ENCODE measurements at regions not wholly inside any gene's neighbourhood (a gene's known extent, or its start where the extent isn't known, plus 50 kb on each side); places are given as distances from the start of the nearest gene placed in this dataset.

DNA sequence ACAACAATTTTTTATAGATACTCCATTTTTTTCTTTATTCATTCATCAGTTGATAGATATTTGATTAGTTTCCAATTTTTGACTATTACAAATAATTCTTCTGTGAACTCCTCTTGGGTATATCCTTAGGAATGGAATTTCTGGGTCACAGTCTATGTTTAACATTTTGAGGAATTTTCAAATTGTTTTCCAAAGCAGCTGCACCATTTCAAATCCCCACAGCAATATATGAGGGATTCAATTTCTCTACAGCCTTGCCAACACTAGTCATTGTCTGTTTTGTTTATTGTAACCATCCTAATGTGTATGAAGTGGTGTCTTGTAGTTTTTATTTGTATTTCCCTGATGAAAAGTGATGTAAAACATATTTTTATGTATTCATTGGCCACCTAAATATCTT is 320.3 kb upstream of the DEFB112 start:
- no peak for DNase-seq
- Mint-ChIP-seq H3K27me3 (ENCODE audit: low read depth in 3 of 3) (peaks cover 0 to 1% (median 0%) of the 10 kb centered on the region in 3 donors), H3K36me3 (no peaks in the 10 kb centered on the region), H3K4me1 (no peaks in the 10 kb centered on the region), H3K9me3 (peaks cover 0 to 2% (median 0%) of the 10 kb centered on the region in 7 donors), H3K27ac (no peak overlapping the region), H3K4me3 (no peak overlapping the region)
- Histone ChIP-seq H3K36me3 (replicated peaks in 1 of 2; ENCODE audit: control insufficient read depth in 1 of 2, insufficient read depth in 2 of 2, low read length in 2 of 2) (no peaks in the 10 kb centered on the region), H3K4me1 (ENCODE audit: control insufficient read depth in 1 of 2, insufficient read depth in 2 of 2, low read length in 2 of 2) (no peaks in the 10 kb centered on the region), H3K27ac (ENCODE audit: low read depth in 1 of 2, low read length in 2 of 2) (no peak overlapping the region), H3K27me3 (ENCODE audit: control insufficient read depth in 2 of 2, insufficient read depth in 2 of 2, low read length in 2 of 2) (no peaks in the 10 kb centered on the region), H3K9me3 (replicated peaks in 1 of 2; ENCODE audit: control insufficient read depth in 1 of 2, insufficient read depth in 1 of 2, low read length in 2 of 2) (no peaks in the 10 kb centered on the region), H3K79me2 (ENCODE audit: insufficient read depth, low read length) (no peaks in the 10 kb centered on the region), H2AFZ (ENCODE audit: insufficient read depth, low read depth, low read length, poor library complexity, severe bottlenecking) (no peak overlapping the region), H4K20me1 (ENCODE audit: insufficient read depth, low read length) (no peaks in the 10 kb centered on the region), H3K4me3 (replicated peaks in 1 of 3; ENCODE audit: low read depth in 2 of 3, low read length in 3 of 3) (no peak overlapping the region), H3K9ac (ENCODE audit: insufficient read depth, low read length, poor library complexity, severe bottlenecking) (no peak overlapping the region), H3K4me2 (replicated peaks; ENCODE audit: extremely low read depth, low read length, poor library complexity, severe bottlenecking) (no peak overlapping the region)
- TF ChIP-seq CTCF (IDR thresholded peaks at IDR 0.05), result no peak
- intact Hi-C loops (cut with micrococcal nuclease), result no loop called here

GRCh38 chr6:50380406-50381098 is 330.8 kb upstream of the DEFB112 start:
- intact Hi-C loops (cut with micrococcal nuclease), result no loop called here
- no peaks in the 10 kb centered on the region for H3K36me3 ChIP-seq (replicated peaks in 1 of 2; ENCODE audit: control insufficient read depth in 1 of 2, insufficient read depth in 2 of 2, low read length in 2 of 2)
- H4K20me1 ChIP-seq (ENCODE audit: insufficient read depth, low read length), result no peaks in the 10 kb centered on the region
- H3K27ac ChIP-seq (ENCODE audit: low read depth in 1 of 2, low read length in 2 of 2), result no peak overlapping the region
- H3K9ac ChIP-seq (ENCODE audit: insufficient read depth, low read length, poor library complexity, severe bottlenecking), result no peak overlapping the region
- H3K9me3 ChIP-seq (replicated peaks in 1 of 2; ENCODE audit: control insufficient read depth in 1 of 2, insufficient read depth in 1 of 2, low read length in 2 of 2), result peaks cover 0 to 13% of the 10 kb centered on the region in 2 donors
- no peak for DNase-seq
- no peaks in the 10 kb centered on the region for H3K4me1 ChIP-seq (ENCODE audit: control insufficient read depth in 1 of 2, insufficient read depth in 2 of 2, low read length in 2 of 2)
- H3K27me3 ChIP-seq (ENCODE audit: control insufficient read depth in 2 of 2, insufficient read depth in 2 of 2, low read length in 2 of 2), result no peaks in the 10 kb centered on the region
- Mint-ChIP-seq H3K27ac (no peak overlapping the region), H3K4me3 (no peak overlapping the region), H3K27me3 (ENCODE audit: low read depth in 3 of 3) (no peaks in the 10 kb centered on the region), H3K9me3 (peaks cover 0 to 8% (median 2%) of the 10 kb centered on the region in 7 donors), H3K4me1 (no peaks in the 10 kb centered on the region), H3K36me3 (no peaks in the 10 kb centered on the region)
- H3K4me2 ChIP-seq (replicated peaks; ENCODE audit: extremely low read depth, low read length, poor library complexity, severe bottlenecking), result no peak overlapping the region
- WGBS (ENCODE audit: insufficient coverage), result 85% methylated on average over 5 of the region's 7 CpGs
- no peak overlapping the region for H2AFZ ChIP-seq (ENCODE audit: insufficient read depth, low read depth, low read length, poor library complexity, severe bottlenecking)
- no peak for TF ChIP-seq CTCF (IDR thresholded peaks at IDR 0.05)
- no peak overlapping the region for H3K4me3 ChIP-seq (replicated peaks in 1 of 3; ENCODE audit: low read depth in 2 of 3, low read length in 3 of 3)
- H3K79me2 ChIP-seq (ENCODE audit: insufficient read depth, low read length), result no peaks in the 10 kb centered on the region
